HK-2 (cell line): ENCODE measurements at regions not wholly inside any gene's neighbourhood (a gene's known extent, or its start where the extent isn't known, plus 50 kb on each side); places are given as distances from the start of the nearest gene placed in this dataset.
"Not testable (repeated sequence)": the region's sequence is repeated elsewhere in the genome, so short reads cannot be mapped to it uniquely, and the experiment has no call there.

ENCODE experiments used
- DNase-seq: peaks from one replicate; pipeline ENCODE4 v3.0.0-alpha.2; 2018; ENCODE audit not compliant: unreplicated experiment

GRCh38 chr10:33038672-33039071, 80.6 kb upstream of the ITGB1 start:
- DNase-seq: no peak

GRCh38 chr10:33037726-33038125, 79.7 kb upstream of the ITGB1 start:
- DNase-seq: no peak

- DNase-seq: no peak
Observed at GRCh38 chr10:33036670-33037069, 78.6 kb upstream of the ITGB1 start.

- no peak for DNase-seq
Observed at GRCh38 chr10:33035411-33035810, 77.4 kb upstream of the ITGB1 start.

GRCh38 chr10:33034931-33035330, 76.9 kb upstream of the ITGB1 start:
- DNase-seq: no peak

- no peak for DNase-seq
Observed at GRCh38 chr10:33032654-33033151, 74.7 kb upstream of the ITGB1 start.

- DNase-seq: no peak
Observed at GRCh38 chr10:33031815-33032653, 74.0 kb upstream of the ITGB1 start.

GRCh38 chr10:33031171-33031570, 73.1 kb upstream of the ITGB1 start:
- no peak for DNase-seq

- DNase-seq: not testable (repeated sequence)
Observed at GRCh38 chr10:33028515-33028914, 70.5 kb upstream of the ITGB1 start.

GRCh38 chr10:33027088-33027487, 69.1 kb upstream of the ITGB1 start:
- DNase-seq: no peak

- DNase-seq: no peak
Observed at GRCh38 chr10:33026422-33026821, 68.4 kb upstream of the ITGB1 start.

GRCh38 chr10:33025910-33026309, 67.9 kb upstream of the ITGB1 start:
- no peak for DNase-seq

- DNase-seq: no peak
Observed at GRCh38 chr10:33025039-33025438, 67.0 kb upstream of the ITGB1 start.

GRCh38 chr10:33022691-33023090, 64.7 kb upstream of the ITGB1 start:
- DNase-seq: no peak

GRCh38 chr10:33022090-33022489, 64.1 kb upstream of the ITGB1 start:
- no peak for DNase-seq

- no peak for DNase-seq
Observed at GRCh38 chr10:33016988-33017387, 59.0 kb upstream of the ITGB1 start.

- DNase-seq: no peak
Observed at GRCh38 chr10:33015761-33016547, 57.9 kb upstream of the ITGB1 start.

GRCh38 chr10:33013331-33013730, 55.3 kb upstream of the ITGB1 start:
- DNase-seq: not testable (repeated sequence)

GRCh38 chr10:33012306-33012705, 54.3 kb upstream of the ITGB1 start:
- DNase-seq: no peak

- DNase-seq: peak; percentile 73
Observed at GRCh38 chr10:33010132-33011037, 52.4 kb upstream of the ITGB1 start.

GRCh38 chr10:33009244-33010131, 51.5 kb upstream of the ITGB1 start:
- no peak for DNase-seq
